ENCODE measurements at regions not wholly inside any gene's neighbourhood (a gene's known extent, or its start where the extent isn't known, plus 50 kb on each side); places are given as distances from the start of the nearest gene placed in this dataset.

DNA sequence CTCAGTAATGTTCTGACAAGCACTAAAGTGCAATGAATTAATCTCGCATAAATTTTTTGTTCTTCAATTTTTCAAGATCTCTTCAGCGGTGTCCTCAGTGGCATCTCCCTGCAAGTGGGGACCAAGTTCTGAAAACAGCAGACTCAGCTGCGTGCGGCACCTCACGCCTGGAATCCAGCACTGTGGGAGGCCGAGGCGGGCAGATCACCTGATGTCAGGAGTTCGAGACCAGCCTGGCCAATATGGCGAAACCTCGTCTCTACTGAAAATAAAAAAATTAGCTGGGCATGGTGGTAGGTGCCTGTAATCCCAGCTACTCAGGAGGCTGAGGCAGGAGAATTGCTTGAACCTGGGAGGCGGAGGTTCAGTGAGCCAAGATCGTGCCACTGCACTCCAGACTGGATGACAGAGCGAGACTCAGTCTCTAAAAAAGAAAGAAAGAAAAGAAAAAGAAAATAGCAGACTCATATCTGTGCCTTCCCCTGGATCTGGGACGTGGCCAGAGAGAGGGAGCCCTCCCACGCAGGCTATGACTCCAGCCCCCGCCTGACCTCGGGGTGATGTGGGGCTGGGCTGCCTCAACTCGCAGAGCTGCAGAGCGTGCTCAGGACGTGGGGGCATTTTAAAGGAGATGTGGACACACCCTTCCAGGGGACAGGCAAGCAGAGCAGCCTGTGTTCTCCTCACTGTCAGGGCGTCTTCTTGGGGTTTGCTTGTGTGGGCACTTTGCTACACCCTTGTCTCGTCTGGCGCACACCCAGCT lies 346.6 kb downstream of the BRD1 start:
- Histone ChIP-seq H3K36me3 (ENCODE audit: insufficient read depth, low read length) (peaks cover 7% of the 10 kb centered on the region; the same call in 1 of the 2 replicates), H3K9me2 (replicated peaks; ENCODE audit: low read depth, low read length) (no peaks in the 10 kb centered on the region), H3K4me3 (ENCODE audit: low read length, poor library complexity, severe bottlenecking) (no peak overlapping the region), H3F3A (ENCODE audit: low read depth) (no peaks in the 10 kb centered on the region), H3K9me3 (ENCODE audit: insufficient read depth, low read depth, low read length) (no peaks in the 10 kb centered on the region), H3K27me3 (ENCODE audit: insufficient read depth, low read length, poor library complexity, severe bottlenecking) (no peaks in the 10 kb centered on the region), H3K79me2 (ENCODE audit: insufficient read depth, low read length) (peaks cover 16% of the 10 kb centered on the region; the same call in 1 of the 2 replicates), H4K20me1 (ENCODE audit: insufficient read depth, low read length, poor library complexity, severe bottlenecking) (no peaks in the 10 kb centered on the region), H3K9ac (ENCODE audit: low read depth, low read length, poor library complexity, severe bottlenecking) (no peak overlapping the region), H3K4me2 (ENCODE audit: low read depth, low read length, poor library complexity, severe bottlenecking) (no peak overlapping the region), H3K4me1 (ENCODE audit: insufficient read depth, low read length, poor library complexity, severe bottlenecking) (peaks cover 29% of the 10 kb centered on the region), H2AFZ (ENCODE audit: low read length) (no peak overlapping the region)
- TF ChIP-seq EZH2phosphoT487 (IDR thresholded peaks at IDR 0.05; ENCODE audit: borderline replicate concordance): no peak
- TF ChIP-seq, protein P1, sequence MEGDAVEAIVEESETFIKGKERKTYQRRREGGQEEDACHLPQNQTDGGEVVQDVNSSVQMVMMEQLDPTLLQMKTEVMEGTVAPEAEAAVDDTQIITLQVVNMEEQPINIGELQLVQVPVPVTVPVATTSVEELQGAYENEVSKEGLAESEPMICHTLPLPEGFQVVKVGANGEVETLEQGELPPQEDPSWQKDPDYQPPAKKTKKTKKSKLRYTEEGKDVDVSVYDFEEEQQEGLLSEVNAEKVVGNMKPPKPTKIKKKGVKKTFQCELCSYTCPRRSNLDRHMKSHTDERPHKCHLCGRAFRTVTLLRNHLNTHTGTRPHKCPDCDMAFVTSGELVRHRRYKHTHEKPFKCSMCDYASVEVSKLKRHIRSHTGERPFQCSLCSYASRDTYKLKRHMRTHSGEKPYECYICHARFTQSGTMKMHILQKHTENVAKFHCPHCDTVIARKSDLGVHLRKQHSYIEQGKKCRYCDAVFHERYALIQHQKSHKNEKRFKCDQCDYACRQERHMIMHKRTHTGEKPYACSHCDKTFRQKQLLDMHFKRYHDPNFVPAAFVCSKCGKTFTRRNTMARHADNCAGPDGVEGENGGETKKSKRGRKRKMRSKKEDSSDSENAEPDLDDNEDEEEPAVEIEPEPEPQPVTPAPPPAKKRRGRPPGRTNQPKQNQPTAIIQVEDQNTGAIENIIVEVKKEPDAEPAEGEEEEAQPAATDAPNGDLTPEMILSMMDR (conservative IDR thresholded peaks at IDR 0.05; ENCODE audit: low read length): no peak

DNA sequence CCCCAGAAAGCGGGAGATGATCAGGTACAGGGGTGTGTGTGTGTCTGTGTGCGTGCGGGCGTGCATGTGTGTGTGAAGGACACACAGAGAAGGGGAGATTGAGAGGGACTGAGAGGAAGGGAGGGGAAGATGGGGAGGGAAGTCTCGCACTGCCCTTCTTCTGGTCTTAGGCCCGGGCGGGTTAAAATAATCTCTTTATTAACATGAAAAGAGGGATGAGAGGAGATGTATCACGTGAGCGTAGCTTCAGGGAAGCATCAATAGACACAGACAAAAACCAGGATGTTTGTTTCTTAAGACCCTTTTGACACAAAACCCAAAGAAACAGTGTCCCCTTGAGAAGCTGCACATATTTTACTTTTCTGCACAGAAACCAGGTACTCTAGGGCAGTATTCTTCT lies 347.3 kb downstream of the BRD1 start:
- TF ChIP-seq, protein P1 (conservative IDR thresholded peaks at IDR 0.05; ENCODE audit: low read length): no peak
- no peak for TF ChIP-seq EZH2phosphoT487 (IDR thresholded peaks at IDR 0.05; ENCODE audit: borderline replicate concordance)
- Histone ChIP-seq H3K4me1 (ENCODE audit: insufficient read depth, low read length, poor library complexity, severe bottlenecking) (peaks cover 22% of the 10 kb centered on the region), H3K36me3 (ENCODE audit: insufficient read depth, low read length) (peaks cover 7% of the 10 kb centered on the region; the same call in 1 of the 2 replicates), H2AFZ (ENCODE audit: low read length) (no peak overlapping the region), H3K9me2 (replicated peaks; ENCODE audit: low read depth, low read length) (no peaks in the 10 kb centered on the region), H3K4me3 (ENCODE audit: low read length, poor library complexity, severe bottlenecking) (no peak overlapping the region), H3K4me2 (ENCODE audit: low read depth, low read length, poor library complexity, severe bottlenecking) (no peak overlapping the region), H3K9ac (ENCODE audit: low read depth, low read length, poor library complexity, severe bottlenecking) (no peak overlapping the region), H3K79me2 (ENCODE audit: insufficient read depth, low read length) (peaks cover 13% of the 10 kb centered on the region; the same call in 1 of the 2 replicates), H3K9me3 (ENCODE audit: insufficient read depth, low read depth, low read length) (no peaks in the 10 kb centered on the region), H3K27me3 (ENCODE audit: insufficient read depth, low read length, poor library complexity, severe bottlenecking) (no peaks in the 10 kb centered on the region), H3F3A (ENCODE audit: low read depth) (no peaks in the 10 kb centered on the region), H4K20me1 (ENCODE audit: insufficient read depth, low read length, poor library complexity, severe bottlenecking) (no peaks in the 10 kb centered on the region)

DNA sequence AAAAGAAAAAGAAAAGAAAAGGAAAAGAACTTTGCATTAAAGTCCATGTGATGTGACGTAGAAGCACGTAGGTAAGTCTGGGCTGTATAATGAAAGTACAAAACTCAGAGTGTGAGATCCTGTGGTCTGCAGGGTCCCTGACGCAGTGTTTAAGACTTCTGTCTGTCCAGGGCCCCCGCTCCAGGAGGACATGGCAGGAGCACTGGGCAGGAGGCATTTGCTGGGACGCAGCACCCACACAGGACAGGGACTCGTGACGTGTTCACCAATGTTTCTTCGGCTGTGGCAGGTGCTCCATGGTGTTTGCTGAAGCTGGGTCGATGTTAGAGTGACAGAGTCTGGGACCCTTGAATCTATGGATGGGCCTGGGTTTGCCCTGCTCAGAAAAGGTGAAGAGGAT lies 348.1 kb downstream of the BRD1 start:
- no peaks in the 10 kb centered on the region for H3K9me3 ChIP-seq (ENCODE audit: insufficient read depth, low read depth, low read length)
- no peaks in the 10 kb centered on the region for H3K27me3 ChIP-seq (ENCODE audit: insufficient read depth, low read length, poor library complexity, severe bottlenecking)
- H3K9ac ChIP-seq (ENCODE audit: low read depth, low read length, poor library complexity, severe bottlenecking): no peak overlapping the region
- TF ChIP-seq, protein P1 (conservative IDR thresholded peaks at IDR 0.05; ENCODE audit: low read length): no peak
- TF ChIP-seq EZH2phosphoT487 (IDR thresholded peaks at IDR 0.05; ENCODE audit: borderline replicate concordance): no peak
- no peaks in the 10 kb centered on the region for H3F3A ChIP-seq (ENCODE audit: low read depth)
- no peak overlapping the region for H2AFZ ChIP-seq (ENCODE audit: low read length)
- peaks cover 7% of the 10 kb centered on the region; the same call in 1 of the 2 replicates for H3K36me3 ChIP-seq (ENCODE audit: insufficient read depth, low read length)
- peaks cover 13% of the 10 kb centered on the region; the same call in 1 of the 2 replicates for H3K79me2 ChIP-seq (ENCODE audit: insufficient read depth, low read length)
- H4K20me1 ChIP-seq (ENCODE audit: insufficient read depth, low read length, poor library complexity, severe bottlenecking): no peaks in the 10 kb centered on the region
- H3K4me3 ChIP-seq (ENCODE audit: low read length, poor library complexity, severe bottlenecking): no peak overlapping the region
- no peak overlapping the region for H3K4me2 ChIP-seq (ENCODE audit: low read depth, low read length, poor library complexity, severe bottlenecking)
- no peaks in the 10 kb centered on the region for H3K9me2 ChIP-seq (replicated peaks; ENCODE audit: low read depth, low read length)
- peaks cover 14% of the 10 kb centered on the region for H3K4me1 ChIP-seq (ENCODE audit: insufficient read depth, low read length, poor library complexity, severe bottlenecking)
